HCT116 (cell line): ENCODE measurements at regions not wholly inside any gene's neighbourhood (a gene's known extent, or its start where the extent isn't known, plus 50 kb on each side); places are given as distances from the start of the nearest gene placed in this dataset.

Experiments used
- ATF3 ChIP-seq: IDR thresholded peaks from 2 replicates; pipeline ENCODE4 v1.6.1; 2012
- CEBPB ChIP-seq: IDR thresholded peaks from 2 replicates; pipeline ENCODE4 v1.6.1; 2012; ENCODE audit warnings: low read depth
- CTCF ChIP-seq, 3 experiments: fragments of 200-600 bp in 1 of 3; sonication (generic) in 1 of 3; IDR thresholded peaks in 2 of 3; conservative IDR thresholded peaks in 1 of 3; 2 replicates each; pipeline ENCODE4 v1.5.1; 2012 to 2017; ENCODE audit warnings: low read depth in 2 of 3, low read length in 2 of 3, antibody characterized with exemption in 1 of 3, borderline replicate concordance in 1 of 3, control low read depth in 1 of 3, mild to moderate bottlenecking in 1 of 3, mixed read lengths in 1 of 3, mixed run types in 1 of 3, moderate library complexity in 1 of 3; ENCODE audit not compliant: insufficient read depth in 1 of 3
- EZH2 ChIP-seq: fragments of 200-600 bp; sonication (generic); IDR thresholded peaks from 2 replicates; pipeline ENCODE4 v1.6.1; 2017; ENCODE audit warnings: antibody characterized with exemption, mixed run types
- FOSL1 ChIP-seq: IDR thresholded peaks from 2 replicates; pipeline ENCODE4 v1.6.1; 2012; ENCODE audit warnings: low read depth
- POLR2A ChIP-seq: IDR thresholded peaks from 2 replicates; pipeline ENCODE4 v1.7.0; 2011; ENCODE audit warnings: borderline replicate concordance; ENCODE audit not compliant: insufficient read depth, insufficient read length; ENCODE audit errors: extremely low read depth
- POLR2AphosphoS5 ChIP-seq: IDR thresholded peaks from 2 replicates; pipeline ENCODE4 v1.6.1; 2011; ENCODE audit warnings: mild to moderate bottlenecking, low read depth, low read length, moderate library complexity
- RAD21 ChIP-seq: IDR thresholded peaks from 2 replicates; pipeline ENCODE4 v1.6.1; 2012; ENCODE audit warnings: low read depth, mild to moderate bottlenecking
- SRF ChIP-seq: IDR thresholded peaks from 2 replicates; pipeline ENCODE4 v1.6.1; 2012; ENCODE audit warnings: low read depth
- YY1 ChIP-seq: IDR thresholded peaks from 2 replicates; pipeline ENCODE4 v1.6.1; 2011; ENCODE audit warnings: low read length, low read depth, moderate library complexity, mild to moderate bottlenecking; ENCODE audit not compliant: insufficient replicate concordance; ENCODE audit errors: extremely low read depth
- ZBTB33 ChIP-seq: IDR thresholded peaks from 2 replicates; pipeline ENCODE4 v1.6.1; 2011; ENCODE audit warnings: mild to moderate bottlenecking, low read length, moderate library complexity; ENCODE audit not compliant: insufficient replicate concordance; ENCODE audit errors: extremely low read depth
- ZNF274 ChIP-seq: fragments of 200-500 bp; sonication (Bioruptor generic); IDR thresholded peaks from 2 replicates; pipeline ENCODE4 v1.6.1; 2014; ENCODE audit warnings: mild to moderate bottlenecking, low read depth, low read length, inconsistent platforms

- TF ChIP-seq YY1 (no peak), CTCF (IDR thresholded peaks at IDR 0.05 in 2 of 3, conservative IDR thresholded peaks at IDR 0.05 in 1 of 3; ENCODE audit: borderline replicate concordance in 1 of 3, insufficient read depth in 1 of 3, low read depth in 2 of 3, low read length in 2 of 3) (no peak), FOSL1 (no peak), POLR2A (no peak), ZNF274 (no peak), RAD21 (no peak), ZBTB33 (no peak), EZH2 (no peak), CEBPB (no peak), POLR2AphosphoS5 (no peak), ATF3 (no peak), SRF (no peak)
Measured at GRCh38 chr5:3729631-3730030, 134.0 kb downstream of the IRX1 start.
